PC-9 (cell line): ENCODE measurements at regions not wholly inside any gene's neighbourhood (a gene's known extent, or its start where the extent isn't known, plus 50 kb on each side); places are given as distances from the start of the nearest gene placed in this dataset.

Experiments used
- BruUV-seq: library from RNA; stranded (reverse); fragments of 400-500 nt; replicated peaks from 2 replicates; lab custom pipeline; 2021; lab: Mats Ljungman, UMichigan
- CTCF ChIA-PET: fragments of 300-600 bp; sonication (Branson Sonifier 250); formaldehyde crosslinking; loops from one replicate; lab custom pipeline; 2022; ENCODE audit warnings: antibody characterized with exemption; lab: Charles Lee
- POLR2A ChIA-PET: fragments of 300-600 bp; sonication (Branson Sonifier 250); formaldehyde crosslinking; loops from one replicate; lab custom pipeline; 2022; ENCODE audit warnings: antibody characterized with exemption; ENCODE audit not compliant: unreplicated experiment; lab: Charles Lee
- DNase-seq, 2 experiments: peaks; one replicate each; pipeline versions ENCODE4 v3.0.0 to v3.0.0-alpha.2; 2015 to 2022; ENCODE audit warnings: mixed read lengths in 1 of 2
- H2AFZ ChIP-seq: fragments of 200-600 bp; sonication (generic); 2 replicates; pipeline ENCODE4 v1.8.1; 2017; ENCODE audit warnings: antibody characterized with exemption
- H3F3A ChIP-seq: fragments of 200-600 bp; sonication (generic); 2 replicates; pipeline ENCODE4 v1.8.1; 2017; ENCODE audit warnings: antibody characterized with exemption, mild to moderate bottlenecking, low read depth; ENCODE audit not compliant: insufficient read depth
- H3K27ac ChIP-seq: fragments of 200-600 bp; sonication (generic); 2 replicates; pipeline ENCODE4 v1.6.1; 2016; ENCODE audit warnings: mixed run types
- H3K27me3 ChIP-seq: fragments of 200-600 bp; sonication (generic); 2 replicates; pipeline ENCODE4 v1.6.1; 2016; ENCODE audit warnings: low read depth, mixed run types; ENCODE audit not compliant: insufficient read depth
- H3K36me3 ChIP-seq: fragments of 200-600 bp; sonication (generic); 2 replicates; pipeline ENCODE4 v1.6.1; 2016; ENCODE audit warnings: low read depth, mixed run types
- H3K4me1 ChIP-seq: fragments of 200-600 bp; sonication (generic); replicated peaks from 2 replicates; pipeline ENCODE4 v1.6.1; 2016; ENCODE audit warnings: mixed run types; ENCODE audit not compliant: insufficient read depth
- H3K4me2 ChIP-seq: fragments of 200-600 bp; sonication (generic); 2 replicates; pipeline ENCODE4 v1.6.1; 2017; ENCODE audit warnings: mixed run types
- H3K4me3 ChIP-seq: fragments of 200-600 bp; sonication (generic); 2 replicates; pipeline ENCODE4 v1.6.1; 2016; ENCODE audit warnings: mixed run types
- H3K79me2 ChIP-seq: fragments of 200-600 bp; sonication (generic); 2 replicates; pipeline ENCODE4 v1.6.1; 2017; ENCODE audit warnings: low read depth, mixed run types
- H3K9me2 ChIP-seq: fragments of 200-600 bp; sonication (generic); 2 replicates; pipeline ENCODE4 v1.8.1; 2017; ENCODE audit warnings: mild to moderate bottlenecking; ENCODE audit not compliant: insufficient read depth
- H3K9me3 ChIP-seq: fragments of 200-600 bp; sonication (generic); 2 replicates; pipeline ENCODE4 v1.8.1; 2016; ENCODE audit warnings: low read depth; ENCODE audit not compliant: insufficient read depth
- H4K20me1 ChIP-seq: fragments of 200-600 bp; sonication (generic); 2 replicates; pipeline ENCODE4 v1.8.1; 2017; ENCODE audit not compliant: insufficient read depth
- EZH2 ChIP-seq: fragments of 200-600 bp; sonication (generic); IDR thresholded peaks from 2 replicates; pipeline ENCODE4 v1.8.0; 2017; ENCODE audit warnings: antibody characterized with exemption, low read depth
- intact Hi-C: fragments of 100-400 bp; cut with micrococcal nuclease; formaldehyde crosslinking; loops from one replicate; pipeline ENCODE4 v1.10.0; 2022; ENCODE audit not compliant: unreplicated experiment
- TF ChIP-seq, protein P1 (sequence below): fragments of 200-600 bp; sonication (generic); conservative IDR thresholded peaks from 2 replicates; pipeline ENCODE4 v1.6.1; 2017; ENCODE audit warnings: mixed run types, antibody characterized with exemption, mild to moderate bottlenecking, moderate library complexity

- no peaks in the 10 kb centered on the region for H3K9me3 ChIP-seq
- H3K4me3 ChIP-seq, result no peak overlapping the region
- H3K4me1 ChIP-seq, result no peaks in the 10 kb centered on the region
- no peaks in the 10 kb centered on the region for H3K36me3 ChIP-seq
- no peaks in the 10 kb centered on the region for H3F3A ChIP-seq
- BruUV-seq, result no TSS peak
- no peak overlapping the region for H2AFZ ChIP-seq
- no peaks in the 10 kb centered on the region for H3K9me2 ChIP-seq
- no peaks in the 10 kb centered on the region for H4K20me1 ChIP-seq
- no peak overlapping the region for H3K27ac ChIP-seq
- POLR2A ChIA-PET, result no interaction called here
- no peak overlapping the region for H3K4me2 ChIP-seq
- H3K79me2 ChIP-seq, result no peaks in the 10 kb centered on the region
- no peaks in the 10 kb centered on the region for H3K27me3 ChIP-seq
- no peak for DNase-seq
- CTCF ChIA-PET, result no interaction called here
- intact Hi-C loops, result no loop called here
- TF ChIP-seq EZH2, result no peak
- TF ChIP-seq, protein P1, sequence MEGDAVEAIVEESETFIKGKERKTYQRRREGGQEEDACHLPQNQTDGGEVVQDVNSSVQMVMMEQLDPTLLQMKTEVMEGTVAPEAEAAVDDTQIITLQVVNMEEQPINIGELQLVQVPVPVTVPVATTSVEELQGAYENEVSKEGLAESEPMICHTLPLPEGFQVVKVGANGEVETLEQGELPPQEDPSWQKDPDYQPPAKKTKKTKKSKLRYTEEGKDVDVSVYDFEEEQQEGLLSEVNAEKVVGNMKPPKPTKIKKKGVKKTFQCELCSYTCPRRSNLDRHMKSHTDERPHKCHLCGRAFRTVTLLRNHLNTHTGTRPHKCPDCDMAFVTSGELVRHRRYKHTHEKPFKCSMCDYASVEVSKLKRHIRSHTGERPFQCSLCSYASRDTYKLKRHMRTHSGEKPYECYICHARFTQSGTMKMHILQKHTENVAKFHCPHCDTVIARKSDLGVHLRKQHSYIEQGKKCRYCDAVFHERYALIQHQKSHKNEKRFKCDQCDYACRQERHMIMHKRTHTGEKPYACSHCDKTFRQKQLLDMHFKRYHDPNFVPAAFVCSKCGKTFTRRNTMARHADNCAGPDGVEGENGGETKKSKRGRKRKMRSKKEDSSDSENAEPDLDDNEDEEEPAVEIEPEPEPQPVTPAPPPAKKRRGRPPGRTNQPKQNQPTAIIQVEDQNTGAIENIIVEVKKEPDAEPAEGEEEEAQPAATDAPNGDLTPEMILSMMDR, result no peak
These were observed 1605.7 kb upstream of the FLRT2 start for GRCh38 chr14:83924259-83924658.

DNA sequence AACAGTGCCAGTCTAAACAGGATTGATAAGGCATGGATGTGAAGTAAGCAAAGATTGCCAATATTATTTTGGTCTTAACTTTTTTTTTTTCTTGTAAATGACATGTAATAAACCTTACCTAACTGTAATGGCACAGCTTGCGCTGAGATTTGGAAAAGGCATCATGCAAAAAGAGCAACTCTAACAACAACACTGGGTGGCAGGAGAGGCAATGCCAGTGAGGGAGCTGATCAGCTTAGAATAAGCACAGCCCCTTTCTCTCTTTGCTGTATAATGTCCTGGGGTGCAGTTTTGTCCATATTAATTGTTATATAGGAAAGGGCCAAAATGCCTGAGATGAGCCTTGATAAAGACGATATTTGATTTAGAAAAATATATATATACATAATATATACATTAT lies 1589.7 kb upstream of the FLRT2 start:
- Histone ChIP-seq H3K79me2 (no peaks in the 10 kb centered on the region), H3K4me3 (no peak overlapping the region), H3F3A (no peaks in the 10 kb centered on the region), H3K27me3 (no peaks in the 10 kb centered on the region), H4K20me1 (no peaks in the 10 kb centered on the region), H2AFZ (no peak overlapping the region), H3K4me2 (no peak overlapping the region), H3K27ac (no peak overlapping the region), H3K4me1 (no peaks in the 10 kb centered on the region), H3K9me3 (no peaks in the 10 kb centered on the region), H3K9me2 (no peaks in the 10 kb centered on the region), H3K36me3 (no peaks in the 10 kb centered on the region)
- BruUV-seq, result no TSS peak
- no peak for DNase-seq
- ChIA-PET POLR2A (no interaction called here), CTCF (no interaction called here)
- TF ChIP-seq, protein P1, result no peak
- no peak for TF ChIP-seq EZH2
- intact Hi-C loops, result no loop called here

DNA sequence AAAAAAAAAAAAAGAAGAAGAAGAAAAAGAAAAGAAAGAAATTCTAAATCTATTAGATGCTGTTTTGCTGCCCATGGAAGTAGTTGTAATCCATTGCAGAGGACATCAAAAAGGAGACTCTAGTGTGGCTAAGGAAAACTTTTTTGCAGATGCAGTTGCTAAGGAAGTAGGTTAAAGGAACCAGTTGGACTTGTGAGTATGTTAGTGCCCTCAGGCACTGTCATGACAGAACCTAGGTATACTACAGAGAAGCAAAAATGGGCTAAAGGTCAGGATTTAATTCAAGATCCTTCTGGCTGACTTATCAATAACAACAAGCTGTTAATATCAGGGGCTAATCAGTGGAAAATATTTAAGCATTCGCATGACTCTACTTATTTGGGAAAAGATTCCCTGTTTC lies 1571.6 kb upstream of the FLRT2 start:
- H3K36me3 ChIP-seq, result no peaks in the 10 kb centered on the region
- H3K4me1 ChIP-seq, result no peaks in the 10 kb centered on the region
- POLR2A ChIA-PET, result no interaction called here
- no peaks in the 10 kb centered on the region for H3K79me2 ChIP-seq
- TF ChIP-seq, protein P1, result no peak
- TF ChIP-seq EZH2, result no peak
- no peaks in the 10 kb centered on the region for H3F3A ChIP-seq
- H3K4me3 ChIP-seq, result no peak overlapping the region
- H2AFZ ChIP-seq, result no peak overlapping the region
- no peaks in the 10 kb centered on the region for H3K9me3 ChIP-seq
- intact Hi-C loops, result no loop called here
- no peak overlapping the region for H3K27ac ChIP-seq
- H3K4me2 ChIP-seq, result no peak overlapping the region
- CTCF ChIA-PET, result no interaction called here
- DNase-seq, result no peak
- no peaks in the 10 kb centered on the region for H3K27me3 ChIP-seq
- no peaks in the 10 kb centered on the region for H3K9me2 ChIP-seq
- no TSS peak for BruUV-seq
- no peaks in the 10 kb centered on the region for H4K20me1 ChIP-seq
